ENCODE measurements at regions not wholly inside any gene's neighbourhood (a gene's known extent, or its start where the extent isn't known, plus 50 kb on each side); places are given as distances from the start of the nearest gene placed in this dataset.

DNA sequence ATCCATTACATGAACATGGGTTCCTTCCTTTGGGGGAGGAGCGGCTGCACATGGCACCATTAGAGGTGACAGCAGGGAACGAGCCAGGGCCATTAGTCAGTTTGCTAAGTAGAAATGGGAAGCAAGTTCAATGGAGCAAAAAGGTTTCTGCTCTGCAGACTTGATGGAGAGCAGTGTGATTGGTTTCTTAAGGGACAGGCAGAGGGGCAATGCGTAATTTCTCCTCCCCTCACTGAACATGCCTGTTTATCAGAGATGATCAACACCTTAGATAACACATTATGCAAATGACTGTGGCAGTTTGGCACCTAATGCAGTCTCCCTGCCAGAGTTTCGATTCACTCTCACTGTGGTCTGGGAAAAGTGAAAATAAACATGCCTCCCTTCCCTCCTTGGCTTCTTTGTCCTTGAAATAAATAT lies 414.5 kb downstream of the STK39 start:
- ATAC-seq (ENCODE audit: low read depth) (no peak), DNase-seq (no peak)
- Histone ChIP-seq H3K4me1 (ENCODE audit: control insufficient read depth in 2 of 2, insufficient read depth in 2 of 2, low read length in 2 of 2) (no peaks in the 10 kb centered on the region), H3K79me2 (ENCODE audit: control insufficient read depth, insufficient read depth, low read length) (no peaks in the 10 kb centered on the region), H3K27me3 (replicated peaks in 1 of 4; ENCODE audit: control extremely low read depth in 1 of 4, control insufficient read depth in 3 of 4, insufficient read depth in 4 of 4, low read length in 3 of 4) (no peaks in the 10 kb centered on the region), H3K4me3 (ENCODE audit: control extremely low read depth in 1 of 5, extremely low read depth in 1 of 5, insufficient read depth in 1 of 5, low read depth in 2 of 5, low read length in 4 of 5) (no peak overlapping the region), H4K20me1 (ENCODE audit: control insufficient read depth, insufficient read depth, low read length, poor library complexity, severe bottlenecking) (no peaks in the 10 kb centered on the region), H3K27ac (ENCODE audit: low read length in 2 of 2) (no peak overlapping the region), H3K9me3 (ENCODE audit: control extremely low read depth in 1 of 3, control insufficient read depth in 2 of 3, insufficient read depth in 1 of 3, low read length in 2 of 3) (no peaks in the 10 kb centered on the region), H3K4me2 (replicated peaks; ENCODE audit: low read depth, low read length, poor library complexity, severe bottlenecking) (no peak overlapping the region), H2AFZ (ENCODE audit: insufficient read depth, low read depth, low read length, poor library complexity, severe bottlenecking) (no peak overlapping the region), H3K36me3 (replicated peaks in 1 of 2; ENCODE audit: control extremely low read depth in 1 of 2, control insufficient read depth in 1 of 2, extremely low read depth in 1 of 2, insufficient read depth in 2 of 2, low read length in 1 of 2) (no peaks in the 10 kb centered on the region), H3K9ac (ENCODE audit: low read length) (no peak overlapping the region)
- ChIA-PET CTCF (no interaction called here), POLR2A (no interaction called here)
- H3K27ac Mint-ChIP-seq: no peak overlapping the region
- H3K27me3 Mint-ChIP-seq: peaks cover 20% of the 10 kb centered on the region
- TF ChIP-seq, protein P1, sequence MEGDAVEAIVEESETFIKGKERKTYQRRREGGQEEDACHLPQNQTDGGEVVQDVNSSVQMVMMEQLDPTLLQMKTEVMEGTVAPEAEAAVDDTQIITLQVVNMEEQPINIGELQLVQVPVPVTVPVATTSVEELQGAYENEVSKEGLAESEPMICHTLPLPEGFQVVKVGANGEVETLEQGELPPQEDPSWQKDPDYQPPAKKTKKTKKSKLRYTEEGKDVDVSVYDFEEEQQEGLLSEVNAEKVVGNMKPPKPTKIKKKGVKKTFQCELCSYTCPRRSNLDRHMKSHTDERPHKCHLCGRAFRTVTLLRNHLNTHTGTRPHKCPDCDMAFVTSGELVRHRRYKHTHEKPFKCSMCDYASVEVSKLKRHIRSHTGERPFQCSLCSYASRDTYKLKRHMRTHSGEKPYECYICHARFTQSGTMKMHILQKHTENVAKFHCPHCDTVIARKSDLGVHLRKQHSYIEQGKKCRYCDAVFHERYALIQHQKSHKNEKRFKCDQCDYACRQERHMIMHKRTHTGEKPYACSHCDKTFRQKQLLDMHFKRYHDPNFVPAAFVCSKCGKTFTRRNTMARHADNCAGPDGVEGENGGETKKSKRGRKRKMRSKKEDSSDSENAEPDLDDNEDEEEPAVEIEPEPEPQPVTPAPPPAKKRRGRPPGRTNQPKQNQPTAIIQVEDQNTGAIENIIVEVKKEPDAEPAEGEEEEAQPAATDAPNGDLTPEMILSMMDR (IDR thresholded peaks at IDR 0.05): no peak
- no peak for TF ChIP-seq EZH2 (IDR thresholded peaks at IDR 0.05; ENCODE audit: borderline replicate concordance, insufficient read depth, low read depth, low read length, poor library complexity, severe bottlenecking)
- no peak overlapping the region for H3K4me3 Mint-ChIP-seq
- intact Hi-C loops (cut with micrococcal nuclease): no loop called here
- 61% methylated on average over 2 of the region's 4 CpGs for WGBS (ENCODE audit: insufficient coverage)
- no peaks in the 10 kb centered on the region for H3K4me1 Mint-ChIP-seq
- no peaks in the 10 kb centered on the region for H3K9me3 Mint-ChIP-seq (ENCODE audit: insufficient read depth)

GRCh38 chr2:167827352-167828097 lies 419.9 kb downstream of the STK39 start:
- no peak overlapping the region for H3K4me3 Mint-ChIP-seq
- Histone ChIP-seq H2AFZ (ENCODE audit: insufficient read depth, low read depth, low read length, poor library complexity, severe bottlenecking) (no peak overlapping the region), H3K4me1 (ENCODE audit: control insufficient read depth in 2 of 2, insufficient read depth in 2 of 2, low read length in 2 of 2) (no peaks in the 10 kb centered on the region), H3K4me3 (ENCODE audit: control extremely low read depth in 1 of 5, extremely low read depth in 1 of 5, insufficient read depth in 1 of 5, low read depth in 2 of 5, low read length in 4 of 5) (no peak overlapping the region), H3K79me2 (ENCODE audit: control insufficient read depth, insufficient read depth, low read length) (no peaks in the 10 kb centered on the region), H3K27ac (ENCODE audit: low read length in 2 of 2) (no peak overlapping the region), H4K20me1 (ENCODE audit: control insufficient read depth, insufficient read depth, low read length, poor library complexity, severe bottlenecking) (no peaks in the 10 kb centered on the region), H3K4me2 (replicated peaks; ENCODE audit: low read depth, low read length, poor library complexity, severe bottlenecking) (no peak overlapping the region), H3K9ac (ENCODE audit: low read length) (no peak overlapping the region), H3K36me3 (replicated peaks in 1 of 2; ENCODE audit: control extremely low read depth in 1 of 2, control insufficient read depth in 1 of 2, extremely low read depth in 1 of 2, insufficient read depth in 2 of 2, low read length in 1 of 2) (no peaks in the 10 kb centered on the region), H3K9me3 (ENCODE audit: control extremely low read depth in 1 of 3, control insufficient read depth in 2 of 3, insufficient read depth in 1 of 3, low read length in 2 of 3) (peaks cover 0 to 3% (median 0%) of the 10 kb centered on the region in 3 donors), H3K27me3 (replicated peaks in 1 of 4; ENCODE audit: control extremely low read depth in 1 of 4, control insufficient read depth in 3 of 4, insufficient read depth in 4 of 4, low read length in 3 of 4) (no peaks in the 10 kb centered on the region)
- ATAC-seq (ENCODE audit: low read depth) (no peak), DNase-seq (no peak)
- H3K4me1 Mint-ChIP-seq: no peaks in the 10 kb centered on the region
- POLR2A ChIA-PET: no interaction called here
- intact Hi-C loops (cut with micrococcal nuclease): no loop called here
- TF ChIP-seq, protein P1 (IDR thresholded peaks at IDR 0.05): no peak
- TF ChIP-seq EZH2 (IDR thresholded peaks at IDR 0.05; ENCODE audit: borderline replicate concordance, insufficient read depth, low read depth, low read length, poor library complexity, severe bottlenecking): no peak
- WGBS (ENCODE audit: insufficient coverage): 88% methylated on average over 8 of the region's 10 CpGs
- H3K27ac Mint-ChIP-seq: no peak overlapping the region
- H3K27me3 Mint-ChIP-seq: peaks cover 23% of the 10 kb centered on the region
- CTCF ChIA-PET: no interaction called here
- no peaks in the 10 kb centered on the region for H3K9me3 Mint-ChIP-seq (ENCODE audit: insufficient read depth)
